HG03378 (cell line): ENCODE measurements at regions not wholly inside any gene's neighbourhood (a gene's known extent, or its start where the extent isn't known, plus 50 kb on each side); places are given as distances from the start of the nearest gene placed in this dataset.
"Not testable (repeated sequence)": the region's sequence is repeated elsewhere in the genome, so short reads cannot be mapped to it uniquely, and the experiment has no call there.

Source experiments
- ATAC-seq: cut with Tn5 transposase; IDR thresholded peaks from one replicate; pipeline ENCODE4 v1.9.1; 2021; ENCODE audit warnings: mild to moderate bottlenecking, moderate library complexity; ENCODE audit not compliant: unreplicated experiment

DNA sequence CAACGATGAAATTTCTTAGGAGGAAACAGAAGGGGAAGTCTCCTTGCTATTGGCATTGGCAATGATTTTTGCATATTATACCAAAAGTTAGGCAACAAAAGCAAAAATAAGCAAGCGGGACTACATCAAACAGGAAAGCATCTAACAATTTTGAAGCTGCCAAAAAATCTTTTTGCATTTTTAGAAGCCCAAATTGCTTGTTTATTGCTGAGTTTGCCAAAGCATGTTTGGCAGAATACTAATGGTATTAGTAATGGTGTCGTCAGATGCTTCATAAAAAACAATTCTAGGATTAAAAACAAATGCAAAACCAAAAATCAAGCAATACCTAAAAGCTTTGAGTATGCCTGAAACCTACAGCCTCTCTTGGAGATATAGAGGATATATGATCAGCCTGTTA lies 80.0 kb downstream of the GALR1 start:
- ATAC-seq, result no peak

DNA sequence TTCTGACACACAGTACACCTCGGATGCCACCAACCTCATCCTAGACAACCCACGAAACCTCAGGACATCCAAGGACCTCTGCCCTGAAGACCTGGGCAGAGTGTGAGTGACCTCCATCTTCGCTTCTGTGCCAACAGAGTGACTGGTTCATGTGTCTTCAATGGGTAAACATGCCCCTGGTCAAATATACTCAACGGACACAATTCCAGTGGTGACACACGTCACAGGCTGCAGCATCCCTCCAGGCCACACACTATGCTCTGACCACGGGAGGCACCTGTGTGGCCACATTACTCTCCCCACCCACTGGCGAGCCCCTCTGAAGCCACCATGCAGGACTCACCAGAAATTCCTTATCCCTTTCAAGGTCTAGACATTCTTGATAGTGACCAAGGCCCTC lies 85.2 kb downstream of the GALR1 start:
- ATAC-seq, result no peak

DNA sequence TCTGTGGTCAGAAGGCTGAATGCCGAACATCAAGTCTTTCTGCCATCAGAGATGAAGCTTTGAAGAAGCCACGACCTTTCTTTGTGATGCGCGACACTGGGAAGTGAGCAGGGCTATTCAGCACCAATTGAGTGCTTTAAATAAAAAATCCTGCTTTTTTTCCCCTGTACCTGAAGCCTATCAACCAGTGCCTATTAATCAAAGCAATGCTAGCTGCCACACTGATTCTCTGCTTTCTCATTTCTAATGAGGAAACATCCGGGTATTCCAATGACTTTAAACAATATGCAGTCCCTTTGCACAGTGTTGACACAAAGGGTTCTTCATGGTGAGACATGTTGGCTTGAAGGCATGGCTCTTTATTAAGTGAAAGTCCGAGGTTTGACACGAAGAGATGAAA lies 88.0 kb downstream of the GALR1 start:
- ATAC-seq, result no peak

DNA sequence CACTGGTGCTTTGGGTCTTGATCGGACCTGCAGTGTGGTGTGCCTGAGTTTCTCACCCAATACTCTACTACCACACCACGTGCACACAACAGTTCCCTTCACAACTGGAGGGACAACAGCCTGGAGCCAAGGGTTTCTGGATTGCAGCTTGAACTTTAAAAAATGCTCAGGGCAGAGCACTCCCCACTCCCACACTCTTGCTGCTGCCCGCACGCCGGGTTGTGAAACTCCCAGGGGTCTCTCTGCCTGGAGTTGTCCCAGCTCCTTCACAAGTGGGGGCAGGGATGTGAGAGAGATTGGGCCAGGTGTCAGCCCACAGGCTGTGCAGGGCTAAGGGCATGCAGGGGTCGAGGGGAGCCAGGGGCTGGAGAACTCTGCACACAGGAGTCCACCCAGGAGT lies 89.4 kb downstream of the GALR1 start:
- no peak for ATAC-seq

DNA sequence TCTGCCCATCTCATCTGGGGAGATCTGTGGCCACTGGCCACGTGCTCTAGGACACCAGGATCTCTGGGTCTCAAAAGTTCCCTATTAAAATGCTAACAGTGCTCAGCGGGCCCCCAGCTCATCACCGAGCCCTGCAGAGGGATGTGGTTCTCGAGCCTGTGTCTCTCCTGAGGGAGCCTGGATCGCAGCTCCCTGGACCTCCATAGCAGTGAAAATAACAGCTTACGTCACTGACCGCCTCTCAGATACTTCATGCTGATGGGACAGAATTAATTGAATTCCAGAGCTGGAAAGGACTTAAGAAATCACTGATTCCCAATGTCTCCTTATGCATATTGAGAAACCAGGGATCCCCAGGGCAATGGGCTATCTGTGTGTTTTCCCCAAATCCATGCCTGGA lies 90.0 kb downstream of the GALR1 start:
- no peak for ATAC-seq

DNA sequence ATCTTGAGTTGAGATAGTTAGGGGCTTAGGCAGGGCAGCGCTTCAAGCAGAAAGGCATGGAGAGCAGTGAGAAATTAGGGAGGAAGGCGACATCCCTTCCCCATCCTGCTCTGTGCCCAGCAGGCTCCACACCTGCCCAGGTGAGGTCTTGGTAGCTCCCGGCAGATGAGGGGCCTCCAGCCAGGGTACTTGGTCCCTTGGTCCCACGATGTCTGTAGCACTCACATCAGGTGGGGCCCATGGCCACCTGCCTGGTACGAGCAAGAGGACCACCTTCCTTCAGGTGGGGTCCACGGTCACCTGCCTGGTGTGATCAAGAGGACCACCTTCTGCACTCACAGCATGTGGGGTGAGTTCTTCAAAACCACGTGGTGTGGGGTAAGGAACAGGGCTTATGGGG lies 91.2 kb downstream of the GALR1 start:
- ATAC-seq, result no peak

DNA sequence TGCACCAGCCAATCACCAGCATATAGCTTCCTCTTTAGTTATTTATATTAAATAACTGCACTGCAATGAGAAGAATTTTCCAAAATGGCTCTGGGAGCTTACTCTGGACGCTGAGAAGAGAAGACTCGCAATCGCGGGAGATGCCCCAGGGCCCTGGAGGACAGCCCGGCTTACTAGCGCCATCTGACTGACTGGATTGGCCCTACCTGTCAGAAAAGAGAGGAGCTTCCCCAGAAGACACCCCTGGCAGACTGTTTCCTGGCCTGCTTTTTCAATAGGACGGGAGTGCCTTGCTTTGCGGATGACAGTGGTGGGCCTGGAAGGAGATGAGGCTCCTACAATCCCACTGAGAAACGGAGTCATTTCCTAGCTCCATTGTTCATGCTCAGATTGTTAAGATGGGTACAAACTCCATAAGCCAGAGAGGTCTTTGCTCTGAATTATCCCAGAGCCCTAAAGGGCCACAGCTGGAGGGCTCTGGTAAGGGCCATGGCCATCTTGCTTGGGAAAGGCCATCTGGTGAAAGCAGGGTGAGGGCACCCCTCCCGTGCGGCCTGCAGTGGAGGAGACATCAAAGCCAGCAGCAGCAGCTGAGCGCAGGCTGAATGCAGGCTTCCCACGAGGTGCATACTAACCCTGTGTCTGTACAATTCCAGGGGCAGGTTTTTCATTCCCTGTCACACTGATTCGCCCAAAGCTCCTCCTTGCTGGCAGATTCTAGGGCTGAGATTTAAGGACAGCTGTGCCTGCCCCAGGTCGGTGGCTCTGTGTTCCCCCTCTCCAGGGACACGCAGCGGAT lies 92.1 kb downstream of the GALR1 start:
- no peak for ATAC-seq

DNA sequence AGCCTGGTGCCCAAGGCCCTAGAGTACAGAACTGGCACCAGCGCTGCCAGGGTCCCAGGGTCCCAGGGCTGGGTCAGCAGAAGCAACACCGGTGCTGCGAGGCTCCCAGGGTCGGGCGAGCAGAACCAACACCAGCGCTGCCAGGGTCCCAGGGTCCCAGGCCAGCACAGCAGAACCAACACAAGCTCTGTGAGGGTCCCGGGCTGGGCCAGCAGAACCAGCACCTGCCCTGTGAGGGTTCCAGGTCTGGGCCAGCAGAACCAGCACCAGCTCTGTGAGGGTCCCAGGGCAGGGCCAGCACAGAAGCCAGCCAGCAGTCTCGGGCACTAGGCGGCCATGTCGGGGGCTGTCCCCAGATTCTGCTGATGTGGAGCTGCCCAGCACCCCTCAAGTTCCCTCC lies 93.1 kb downstream of the GALR1 start:
- no peak for ATAC-seq

DNA sequence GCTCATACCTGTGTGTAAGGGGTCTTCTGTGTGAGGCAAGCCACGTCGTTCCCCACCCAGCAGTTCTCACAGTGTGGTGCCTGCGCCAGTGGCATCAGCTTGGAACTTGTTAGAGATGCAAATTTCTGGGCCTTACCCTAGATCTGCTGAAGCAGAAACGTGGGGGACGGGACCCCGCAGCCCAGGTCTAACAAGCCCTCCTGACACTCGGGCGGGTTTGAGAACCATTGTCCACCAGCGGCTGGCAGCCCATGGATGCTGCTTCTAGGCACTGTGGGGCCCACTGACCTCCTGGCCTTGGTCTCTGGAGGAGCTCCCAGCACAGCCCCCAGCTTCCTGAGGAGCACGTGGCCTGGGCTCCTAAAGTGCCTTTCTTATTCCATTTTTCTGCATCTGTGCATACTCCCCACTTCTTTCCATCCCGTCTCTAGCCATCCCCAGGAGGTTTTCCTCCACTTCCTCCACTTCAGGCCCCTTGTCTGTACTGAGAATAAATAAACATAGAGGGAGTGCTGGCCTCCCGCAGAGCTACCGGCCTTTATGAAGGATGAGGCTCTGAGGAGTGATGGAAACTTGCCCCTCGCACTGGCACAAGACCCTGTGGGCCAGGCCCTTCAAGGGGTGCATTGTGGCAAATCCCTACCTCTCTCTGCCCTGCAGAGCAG lies 94.3 kb downstream of the GALR1 start:
- no peak for ATAC-seq

DNA sequence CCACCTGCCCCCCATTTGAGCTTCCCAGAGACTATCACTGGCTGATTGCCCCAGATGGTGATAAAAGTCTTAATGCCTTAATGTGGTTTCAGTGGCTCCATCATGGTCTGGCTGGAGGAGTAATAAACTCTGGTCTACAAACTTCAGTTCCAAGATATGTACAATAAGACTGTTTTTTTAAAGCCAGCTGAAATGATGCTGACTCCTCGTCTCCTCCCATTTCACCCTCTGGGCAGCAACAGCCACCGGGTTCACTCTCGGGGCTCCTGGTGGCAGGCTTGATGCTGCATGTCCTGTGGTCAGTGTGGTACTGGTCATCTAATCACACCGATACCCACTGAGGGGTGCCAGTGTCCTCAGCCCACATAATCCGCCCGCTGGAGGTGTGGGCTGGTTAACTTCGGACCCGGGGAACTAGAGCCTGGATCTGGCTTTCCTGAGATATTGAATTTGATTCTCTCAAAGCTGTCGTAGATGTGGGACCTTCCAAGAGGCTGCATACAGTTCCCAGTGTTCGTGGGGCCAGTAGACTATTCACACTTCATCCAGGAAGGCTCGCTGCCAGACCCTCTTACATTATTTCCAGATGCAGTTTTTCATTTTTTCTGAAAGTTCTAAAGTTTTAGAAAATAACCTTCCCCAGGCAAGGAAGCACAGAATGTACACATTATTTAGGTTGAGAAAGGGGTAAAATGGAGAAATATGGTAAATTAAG lies 95.3 kb downstream of the GALR1 start:
- ATAC-seq, result no peak

DNA sequence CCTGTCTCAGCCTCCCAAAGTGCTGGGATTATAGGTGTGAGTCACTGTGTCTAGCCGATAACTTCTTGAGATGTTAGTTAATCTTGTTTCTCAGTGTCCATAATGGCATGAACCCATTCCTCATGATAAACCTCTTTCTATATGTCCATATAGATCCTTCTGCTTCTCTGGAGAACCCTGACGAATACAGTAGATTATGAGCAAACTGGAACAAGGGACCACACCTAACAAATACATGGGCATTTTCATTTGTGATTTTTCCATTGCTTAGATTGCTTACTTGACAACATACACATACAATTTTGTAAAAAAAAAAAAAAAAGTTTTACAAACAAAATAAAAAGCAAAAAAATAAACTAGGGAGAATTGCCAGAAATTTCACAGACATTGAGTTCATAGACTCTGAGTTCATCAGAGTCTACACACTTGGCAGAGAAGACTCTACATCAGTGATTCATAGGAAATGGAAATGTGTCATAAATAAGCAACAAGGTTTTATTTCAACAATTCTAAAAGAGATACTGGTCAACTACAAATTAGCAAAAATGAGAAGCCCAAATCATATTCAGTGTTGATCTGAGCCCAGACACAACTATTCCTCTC lies 96.7 kb downstream of the GALR1 start:
- no peak for ATAC-seq

DNA sequence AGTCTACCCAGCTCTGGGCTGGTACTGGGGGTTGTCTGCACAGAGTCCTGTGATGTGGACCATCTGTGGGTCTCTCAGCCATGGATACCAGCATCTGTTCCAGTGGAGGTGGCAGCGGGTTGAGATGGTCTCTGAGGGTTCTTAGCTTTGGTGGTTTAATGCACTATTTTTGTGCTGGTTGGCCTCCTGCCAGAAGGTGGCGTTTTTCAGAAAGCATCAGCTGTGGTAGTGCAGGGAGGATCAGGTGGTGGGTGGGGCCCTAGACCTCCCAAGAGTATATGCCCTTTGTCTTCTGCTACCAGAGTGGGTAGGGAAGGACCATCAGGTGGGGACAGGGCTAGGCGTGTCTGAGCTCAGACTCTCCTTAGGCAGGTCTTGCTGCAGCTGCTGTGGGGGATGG lies 103.7 kb downstream of the GALR1 start:
- ATAC-seq, result not testable (repeated sequence)

DNA sequence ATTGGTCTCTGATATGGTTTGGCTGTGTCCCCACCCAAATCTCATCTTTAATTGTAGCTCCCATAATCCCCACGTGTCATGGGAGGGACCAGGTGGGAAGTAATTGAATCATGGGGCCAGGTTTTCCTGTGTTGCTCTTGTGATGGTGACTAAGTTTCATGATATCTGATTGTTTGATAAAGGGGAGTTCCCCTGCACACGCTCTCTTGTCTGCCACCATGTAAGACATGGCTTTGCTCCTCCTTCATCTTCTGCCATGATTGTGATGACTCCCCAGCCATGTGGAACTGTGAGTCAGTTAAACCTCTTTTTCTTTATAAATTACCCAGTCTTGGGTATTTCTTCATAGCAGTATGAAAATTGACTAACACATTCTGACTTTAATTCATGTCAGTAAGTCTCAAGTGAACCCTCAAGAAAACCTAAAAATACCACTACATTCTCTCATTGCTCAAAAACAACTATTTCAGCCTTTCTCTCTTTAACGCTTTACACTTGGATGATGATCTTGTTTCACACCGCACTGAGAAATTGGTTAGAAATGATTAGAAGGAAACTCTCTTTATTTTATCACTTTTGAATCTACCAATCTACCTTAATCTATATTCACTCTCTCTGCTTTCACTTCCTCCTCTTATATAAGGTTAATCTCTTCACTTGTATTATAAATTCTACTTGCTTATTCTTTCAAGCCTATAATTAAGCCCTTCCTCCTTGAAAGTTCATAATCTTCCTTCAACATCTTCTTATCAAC lies 110.1 kb downstream of the GALR1 start:
- no peak for ATAC-seq

DNA sequence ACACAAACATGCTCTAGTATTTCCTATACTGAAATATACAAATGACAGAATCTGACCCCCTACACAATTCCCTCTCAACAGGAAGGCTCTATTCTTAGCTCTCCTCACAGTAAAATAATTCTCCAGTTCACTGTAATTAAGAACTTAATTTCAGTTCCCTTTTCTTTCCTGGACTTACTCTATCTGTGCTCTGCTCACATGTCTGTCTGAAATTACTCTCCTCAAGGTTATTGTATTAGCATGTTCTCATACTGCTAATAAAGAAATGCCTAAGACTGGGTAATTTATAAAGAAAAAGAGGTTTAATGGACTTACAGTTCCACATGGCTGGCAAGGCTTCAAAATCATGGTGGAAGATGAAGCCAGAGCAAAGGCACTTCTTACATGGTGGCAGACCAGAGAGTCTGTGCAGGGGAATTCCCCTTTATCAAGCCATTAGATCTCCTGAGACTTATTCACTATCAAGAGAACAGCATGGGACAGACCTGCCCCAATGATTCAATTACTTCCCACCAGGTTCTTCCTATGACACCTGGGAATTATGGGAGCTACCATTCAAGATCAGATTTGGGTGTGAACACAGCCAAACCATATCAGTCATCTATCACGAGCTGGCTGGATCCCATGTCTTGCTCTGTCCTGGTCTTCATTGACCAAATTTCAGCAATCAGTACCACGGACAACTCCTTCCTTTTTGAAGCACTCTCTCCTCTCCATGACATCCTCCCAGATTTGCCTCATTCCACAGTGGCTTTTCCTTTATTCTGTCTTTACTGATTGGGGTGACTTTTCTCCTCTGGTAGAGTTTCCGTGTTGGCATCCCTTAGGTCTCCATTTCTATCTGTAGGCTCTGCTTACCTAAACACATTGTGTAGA lies 110.9 kb downstream of the GALR1 start:
- ATAC-seq, result no peak

DNA sequence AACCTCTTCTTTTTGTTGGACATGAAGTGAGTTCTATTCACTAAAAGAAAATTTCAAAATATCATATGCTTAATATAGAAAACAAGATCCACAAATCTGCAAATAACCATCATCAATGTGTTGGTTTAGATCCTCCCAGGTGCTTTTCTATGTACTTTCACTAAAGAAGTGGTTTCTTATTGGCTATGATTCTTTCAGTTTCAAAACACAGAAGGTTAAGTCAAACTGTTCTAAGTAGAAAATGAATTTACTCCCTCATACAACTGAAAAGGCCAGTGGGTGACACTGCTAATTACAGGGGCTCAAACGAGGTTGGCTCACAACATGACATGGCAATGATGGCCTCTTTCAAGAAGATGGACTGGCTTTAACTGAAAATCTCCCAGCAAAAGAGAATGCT lies 111.7 kb downstream of the GALR1 start:
- ATAC-seq, result no peak

DNA sequence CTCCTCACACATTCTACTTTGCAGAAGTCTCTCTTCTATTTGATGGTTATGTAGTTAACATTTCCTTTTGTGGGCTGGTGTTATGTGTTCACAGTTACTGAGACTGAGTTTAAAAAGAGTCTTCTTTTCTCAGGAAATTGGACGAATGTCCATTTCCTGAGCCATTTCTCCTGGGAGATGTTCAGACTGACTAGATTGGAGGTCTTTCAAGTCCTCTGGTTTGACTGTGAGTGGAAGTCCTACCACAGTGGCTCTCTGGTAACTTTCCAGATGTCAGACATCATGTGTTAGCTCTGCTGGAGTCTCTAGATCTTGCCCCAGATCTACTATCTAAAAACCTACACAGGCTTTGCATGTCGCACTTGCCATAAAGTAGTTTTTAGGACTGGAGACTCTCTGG lies 116.0 kb downstream of the GALR1 start:
- no peak for ATAC-seq

DNA sequence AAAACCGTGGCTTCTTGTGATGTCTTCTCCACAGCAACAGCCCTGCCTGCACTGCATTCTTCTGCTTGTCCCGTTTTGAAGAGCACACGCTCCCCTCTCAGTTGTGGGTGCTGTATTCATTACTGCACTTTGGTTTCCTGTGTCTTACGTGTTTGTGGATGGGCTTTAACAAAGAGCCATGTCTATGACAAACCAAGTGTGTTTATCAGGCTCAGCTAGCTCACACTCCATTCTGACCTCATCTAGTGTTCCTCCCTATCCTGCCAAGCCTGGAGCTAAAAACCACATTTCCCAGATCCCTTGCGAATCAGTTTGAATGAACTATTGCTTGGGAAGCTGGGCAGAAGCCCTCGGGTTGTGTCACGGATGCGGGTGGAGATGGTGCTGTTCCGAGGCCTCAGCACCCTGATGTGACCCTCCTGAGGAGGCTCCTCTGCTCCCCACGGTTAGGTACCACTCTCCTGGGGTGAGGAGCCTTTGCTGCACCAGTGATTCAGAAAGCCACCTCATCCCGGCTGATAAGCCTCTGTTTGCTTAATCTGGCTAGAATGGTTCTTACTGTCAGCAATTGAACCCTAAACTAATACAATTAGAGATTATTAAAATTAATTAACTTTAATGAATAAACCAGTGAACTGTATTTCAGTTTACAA lies 116.5 kb downstream of the GALR1 start:
- no peak for ATAC-seq

DNA sequence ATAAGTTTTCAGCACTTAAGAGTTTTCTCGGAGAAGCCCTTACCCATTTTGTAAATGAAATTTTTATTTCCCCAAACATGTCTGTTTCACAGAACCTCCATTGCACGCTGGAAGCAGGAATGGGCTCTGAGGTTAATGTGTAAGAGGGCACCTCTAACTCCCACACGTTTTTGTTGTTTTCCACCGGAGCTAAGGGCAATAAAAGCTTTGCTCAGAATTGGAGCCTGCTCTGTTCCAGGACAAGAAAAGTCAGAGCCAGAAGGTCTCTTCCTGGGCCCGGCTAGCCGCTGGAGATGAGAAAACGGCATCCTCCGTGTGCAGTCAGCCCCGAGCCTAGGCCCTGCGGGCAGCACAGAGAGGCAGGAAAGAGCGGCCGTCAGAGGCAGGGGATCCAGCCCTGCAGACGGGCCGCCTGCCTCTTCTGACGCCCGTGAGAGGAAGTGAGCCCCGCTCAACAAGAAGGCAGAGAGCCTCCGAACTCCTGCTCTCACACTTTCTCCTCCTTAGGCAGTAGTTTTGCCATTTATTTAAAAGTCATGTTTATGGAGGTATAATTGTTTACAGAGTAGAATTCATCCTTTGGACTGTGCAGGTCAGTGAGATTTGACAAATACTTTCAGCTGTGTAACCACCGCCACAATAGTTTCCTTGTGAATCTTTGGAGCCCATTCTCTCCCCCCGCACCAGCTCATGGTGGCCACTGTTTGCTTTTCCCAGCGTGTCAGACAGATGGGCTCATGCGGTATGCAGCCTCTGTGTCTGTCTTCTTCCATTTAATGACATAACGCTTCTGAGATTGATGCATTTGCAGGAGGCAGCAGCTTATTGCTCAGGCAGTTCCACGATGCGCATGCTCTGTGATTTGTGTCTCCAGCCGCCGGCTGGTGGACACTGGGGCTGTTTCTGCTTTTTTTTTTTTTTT lies 117.3 kb downstream of the GALR1 start:
- ATAC-seq, result no peak
